GM10248 (cell line): ENCODE measurements at regions not wholly inside any gene's neighbourhood (a gene's known extent, or its start where the extent isn't known, plus 50 kb on each side); places are given as distances from the start of the nearest gene placed in this dataset.
"Not testable (repeated sequence)": the region's sequence is repeated elsewhere in the genome, so short reads cannot be mapped to it uniquely, and the experiment has no call there.

Experiments used
- CTCF ChIA-PET: fragments of 300-600 bp; sonication (Branson Sonifier 250); formaldehyde crosslinking; extraction: SDS; loops from one replicate; lab custom pipeline; 2021; ENCODE audit warnings: antibody characterized with exemption; lab: Yijun Ruan, JAX
- POLR2A ChIA-PET: fragments of 350-650 bp; sonication (Branson Sonifier 250); formaldehyde crosslinking; extraction: SDS; loops from one replicate; lab custom pipeline; 2020; ENCODE audit warnings: antibody characterized with exemption; lab: Yijun Ruan, JAX
- DNase-seq: peaks from one replicate; pipeline ENCODE4 v3.0.0; 2012; ENCODE audit errors: extremely low spot score
- TF ChIP-seq, protein P1 (sequence below): IDR thresholded peaks from 2 replicates; pipeline ENCODE4 v1.5.1; 2012; ENCODE audit warnings: mild to moderate bottlenecking, low read depth; ENCODE audit errors: extremely low read depth, missing control alignments, control extremely low read depth

DNA sequence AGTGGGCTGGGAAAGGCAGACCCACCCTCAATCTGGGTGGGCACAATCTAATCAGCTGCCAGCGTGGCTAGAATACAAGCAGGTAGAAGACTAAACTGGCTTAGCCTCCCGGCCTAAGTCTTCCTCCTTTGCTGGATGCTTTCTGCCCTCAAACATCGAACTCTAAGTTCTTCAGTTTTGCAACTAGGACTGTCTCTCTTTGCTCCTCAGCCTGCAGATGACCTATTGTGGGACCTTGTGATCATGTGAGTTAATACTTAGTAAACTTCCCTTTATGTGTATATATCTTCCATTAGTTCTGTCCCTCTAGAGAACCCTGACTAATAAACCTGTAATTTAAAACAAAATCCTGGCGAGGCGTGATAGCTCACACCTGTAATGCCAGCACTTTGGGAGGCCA, 51.8 kb upstream of the SLC39A8 start:
- CTCF ChIA-PET, POLR2A ChIA-PET: not testable (repeated sequence)

GRCh38 chr4:102399021-102399420, 53.7 kb upstream of the SLC39A8 start:
- CTCF ChIA-PET: interaction anchor here (1.1 kb wide), 1 partner anchor 8 kb away, joined by 3 read pairs; no protein-coding TSS in a partner anchor
- DNase-seq: no peak

More for the DNA sequence above, 51.8 kb upstream of the SLC39A8 start:
- DNase-seq: not testable (repeated sequence)

DNA sequence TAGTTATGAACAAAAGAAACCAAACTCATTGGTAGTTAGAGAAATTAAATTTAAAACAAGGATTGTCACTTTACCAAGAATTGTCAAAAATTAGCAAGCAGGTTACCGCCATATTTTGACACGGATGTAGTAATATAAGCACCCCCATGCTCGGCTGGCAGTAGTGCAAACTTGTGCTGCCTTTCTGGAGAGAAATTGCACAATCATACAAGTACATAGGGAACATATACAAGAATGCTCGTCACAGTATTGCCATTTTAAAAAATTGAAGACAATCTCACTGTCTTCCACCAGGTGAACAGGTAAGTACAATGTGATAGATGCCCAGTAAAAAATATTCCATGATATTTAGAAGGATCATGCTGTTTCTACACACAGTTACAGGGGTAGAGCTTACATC, 55.6 kb upstream of the SLC39A8 start:
- TF ChIP-seq, protein P1, sequence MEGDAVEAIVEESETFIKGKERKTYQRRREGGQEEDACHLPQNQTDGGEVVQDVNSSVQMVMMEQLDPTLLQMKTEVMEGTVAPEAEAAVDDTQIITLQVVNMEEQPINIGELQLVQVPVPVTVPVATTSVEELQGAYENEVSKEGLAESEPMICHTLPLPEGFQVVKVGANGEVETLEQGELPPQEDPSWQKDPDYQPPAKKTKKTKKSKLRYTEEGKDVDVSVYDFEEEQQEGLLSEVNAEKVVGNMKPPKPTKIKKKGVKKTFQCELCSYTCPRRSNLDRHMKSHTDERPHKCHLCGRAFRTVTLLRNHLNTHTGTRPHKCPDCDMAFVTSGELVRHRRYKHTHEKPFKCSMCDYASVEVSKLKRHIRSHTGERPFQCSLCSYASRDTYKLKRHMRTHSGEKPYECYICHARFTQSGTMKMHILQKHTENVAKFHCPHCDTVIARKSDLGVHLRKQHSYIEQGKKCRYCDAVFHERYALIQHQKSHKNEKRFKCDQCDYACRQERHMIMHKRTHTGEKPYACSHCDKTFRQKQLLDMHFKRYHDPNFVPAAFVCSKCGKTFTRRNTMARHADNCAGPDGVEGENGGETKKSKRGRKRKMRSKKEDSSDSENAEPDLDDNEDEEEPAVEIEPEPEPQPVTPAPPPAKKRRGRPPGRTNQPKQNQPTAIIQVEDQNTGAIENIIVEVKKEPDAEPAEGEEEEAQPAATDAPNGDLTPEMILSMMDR: no peak
- CTCF ChIA-PET: interaction anchor here (1.2 to 1.8 kb wide), 2 partner anchors 8 to 12 kb away, joined by 3 to 5 read pairs; no protein-coding TSS in a partner anchor
- POLR2A ChIA-PET: no interaction called here
- no peak for DNase-seq

More at GRCh38 chr4:102399021-102399420, 53.7 kb upstream of the SLC39A8 start:
- TF ChIP-seq, protein P1: no peak
- POLR2A ChIA-PET: no interaction called here

DNA sequence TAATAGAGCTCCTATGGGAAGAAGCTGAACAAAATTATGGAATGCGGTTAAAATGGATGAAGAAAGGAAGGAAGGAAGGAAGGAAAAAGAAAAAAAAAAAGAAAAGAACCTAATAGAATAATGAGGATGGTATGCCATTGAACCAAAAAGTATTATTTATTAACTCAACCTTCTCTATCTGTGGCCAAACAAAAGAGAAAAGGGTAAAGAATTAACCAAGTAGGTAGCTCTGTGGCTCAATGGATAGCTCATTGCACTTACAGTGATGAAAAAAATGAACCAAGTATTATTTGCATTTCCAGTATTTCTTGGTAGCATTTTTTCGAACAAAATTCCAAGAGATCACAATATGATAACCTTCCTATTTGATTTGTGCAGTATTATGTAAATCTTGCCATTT, 56.9 kb upstream of the SLC39A8 start:
- POLR2A ChIA-PET: no interaction called here
- DNase-seq: no peak
- CTCF ChIA-PET: interaction anchor here (1.0 to 1.8 kb wide), 2 partner anchors 9 to 29 kb away, joined by 4 to 5 read pairs; no protein-coding TSS in a partner anchor
- TF ChIP-seq, protein P1: no peak

- ChIA-PET POLR2A (no interaction called here), CTCF (no interaction called here)
- no peak for DNase-seq
- TF ChIP-seq, protein P1: no peak
Measured at GRCh38 chr4:102403116-102403515, 57.8 kb upstream of the SLC39A8 start.

DNA sequence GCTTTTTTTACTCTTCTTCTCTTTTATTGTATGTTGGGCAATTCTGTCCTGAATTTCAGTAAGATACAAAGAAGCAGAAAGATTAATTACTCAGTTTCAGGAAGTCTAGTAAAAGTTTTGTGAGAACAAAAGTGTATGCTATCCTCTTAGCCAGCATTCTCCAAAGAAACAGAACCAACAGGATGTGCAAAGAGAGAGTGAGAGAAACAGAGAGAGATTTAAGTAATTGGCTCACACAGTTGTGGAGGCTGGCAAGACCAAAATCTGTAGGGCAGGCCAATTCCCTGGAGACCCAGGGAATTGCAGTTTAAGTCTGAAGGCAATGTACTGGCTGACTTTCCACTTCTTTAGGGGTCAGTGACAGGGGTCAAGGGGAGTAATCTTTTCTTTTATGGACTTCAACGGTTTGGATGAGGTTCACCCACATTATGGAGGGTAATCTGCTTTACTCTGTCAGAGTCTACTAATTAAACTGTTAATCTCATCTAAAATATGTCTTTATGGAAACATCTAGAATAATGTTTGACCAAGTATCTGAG, 59.2 kb upstream of the SLC39A8 start:
- CTCF ChIA-PET: interaction anchor here (1.5 to 1.8 kb wide), 3 partner anchors 13 to 27 kb away, joined by 4 to 7 read pairs (median 5); no protein-coding TSS in a partner anchor
- TF ChIP-seq, protein P1: no peak
- no peak for DNase-seq
- POLR2A ChIA-PET: no interaction called here

DNA sequence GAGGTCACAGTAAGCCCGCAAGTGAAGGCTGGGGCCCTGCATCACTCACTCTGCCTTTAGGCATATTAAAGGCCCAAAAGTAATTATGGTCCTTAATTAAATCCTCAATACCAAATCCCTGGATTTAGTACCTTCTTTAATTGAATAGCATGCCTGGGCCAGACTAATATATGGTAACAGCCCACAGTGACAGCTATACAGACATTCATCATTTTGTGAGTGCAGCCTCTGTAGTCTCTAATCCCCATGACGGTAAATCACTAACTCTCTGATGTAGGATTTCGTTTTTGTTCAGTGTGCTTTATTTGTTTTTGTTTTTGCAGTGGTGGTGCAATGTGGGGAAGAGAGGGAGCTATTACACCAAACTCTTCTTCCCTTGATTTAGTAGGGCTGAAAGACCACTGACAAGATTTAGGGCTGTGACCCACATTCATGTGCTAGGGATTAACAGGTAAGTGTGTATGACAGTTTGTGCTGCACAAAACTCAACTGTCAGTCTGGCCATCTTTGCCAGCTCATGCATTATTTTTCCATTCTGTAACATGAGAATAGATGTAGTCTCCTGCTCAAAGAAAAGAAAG, 60.6 kb upstream of the SLC39A8 start:
- POLR2A ChIA-PET: no interaction called here
- CTCF ChIA-PET: interaction anchor here (0.7 to 2.7 kb wide), 4 partner anchors 14 to 104 kb away, joined by 3 to 7 read pairs (median 4); no protein-coding TSS in a partner anchor
- TF ChIP-seq, protein P1: no peak
- DNase-seq: no peak

- DNase-seq, POLR2A ChIA-PET: not testable (repeated sequence)
- CTCF ChIA-PET: interaction anchor here (1.4 kb wide), 2 partner anchors 9 to 20 kb away, joined by 3 to 5 read pairs; no protein-coding TSS in a partner anchor
Measured at GRCh38 chr4:102410884-102411283, 65.6 kb upstream of the SLC39A8 start.
